ENCODE measurements at regions not wholly inside any gene's neighbourhood (a gene's known extent, or its start where the extent isn't known, plus 50 kb on each side); places are given as distances from the start of the nearest gene placed in this dataset.
"Not testable (repeated sequence)": the region's sequence is repeated elsewhere in the genome, so short reads cannot be mapped to it uniquely, and the experiment has no call there.

GRCh38 chr2:133991606-133992168 is 262.2 kb upstream of the MGAT5 start:
- no peak for DNase-seq (ENCODE audit: extremely low spot score, unreplicated experiment)
- no peak for TF ChIP-seq CTCF (IDR thresholded peaks at IDR 0.05)
- H3K9me3 Mint-ChIP-seq (ENCODE audit: unreplicated experiment): no peaks in the 10 kb centered on the region
- no peak overlapping the region for H3K27ac Mint-ChIP-seq (ENCODE audit: unreplicated experiment)
- H3K36me3 Mint-ChIP-seq (ENCODE audit: unreplicated experiment): no peaks in the 10 kb centered on the region
- H3K4me3 Mint-ChIP-seq (ENCODE audit: unreplicated experiment): no peak overlapping the region
- no peaks in the 10 kb centered on the region for H3K4me1 Mint-ChIP-seq (ENCODE audit: unreplicated experiment)
- no peaks in the 10 kb centered on the region for H3K27me3 Mint-ChIP-seq (ENCODE audit: unreplicated experiment)

- Mint-ChIP-seq H3K9me3 (ENCODE audit: unreplicated experiment) (no peaks in the 10 kb centered on the region), H3K4me1 (ENCODE audit: unreplicated experiment) (no peaks in the 10 kb centered on the region), H3K4me3 (ENCODE audit: unreplicated experiment) (no peak overlapping the region), H3K27ac (ENCODE audit: unreplicated experiment) (no peak overlapping the region), H3K27me3 (ENCODE audit: unreplicated experiment) (no peaks in the 10 kb centered on the region), H3K36me3 (ENCODE audit: unreplicated experiment) (no peaks in the 10 kb centered on the region)
- TF ChIP-seq CTCF (IDR thresholded peaks at IDR 0.05): no peak
- no peak for DNase-seq (ENCODE audit: extremely low spot score, unreplicated experiment)
Measured at GRCh38 chr2:133992454-133992853, 261.4 kb upstream of the MGAT5 start.

GRCh38 chr2:133993160-133993559 is 260.7 kb upstream of the MGAT5 start:
- Mint-ChIP-seq H3K27ac (ENCODE audit: unreplicated experiment) (no peak overlapping the region), H3K36me3 (ENCODE audit: unreplicated experiment) (no peaks in the 10 kb centered on the region), H3K4me1 (ENCODE audit: unreplicated experiment) (no peaks in the 10 kb centered on the region), H3K4me3 (ENCODE audit: unreplicated experiment) (no peak overlapping the region), H3K27me3 (ENCODE audit: unreplicated experiment) (no peaks in the 10 kb centered on the region), H3K9me3 (ENCODE audit: unreplicated experiment) (no peaks in the 10 kb centered on the region)
- DNase-seq (ENCODE audit: extremely low spot score, unreplicated experiment): no peak
- TF ChIP-seq CTCF (IDR thresholded peaks at IDR 0.05): no peak

GRCh38 chr2:133998726-133999125 is 255.1 kb upstream of the MGAT5 start:
- H3K4me3 Mint-ChIP-seq (ENCODE audit: unreplicated experiment); H3K27ac Mint-ChIP-seq (ENCODE audit: unreplicated experiment); H3K27me3 Mint-ChIP-seq (ENCODE audit: unreplicated experiment); DNase-seq (ENCODE audit: extremely low spot score, unreplicated experiment); H3K36me3 Mint-ChIP-seq (ENCODE audit: unreplicated experiment); H3K9me3 Mint-ChIP-seq (ENCODE audit: unreplicated experiment); H3K4me1 Mint-ChIP-seq (ENCODE audit: unreplicated experiment): not testable (repeated sequence)

GRCh38 chr2:134002391-134002790 is 251.5 kb upstream of the MGAT5 start:
- H3K4me1 Mint-ChIP-seq (ENCODE audit: unreplicated experiment): no peaks in the 10 kb centered on the region
- no peak overlapping the region for H3K27ac Mint-ChIP-seq (ENCODE audit: unreplicated experiment)
- no peak for DNase-seq (ENCODE audit: extremely low spot score, unreplicated experiment)

More at GRCh38 chr2:134002391-134002790, 251.5 kb upstream of the MGAT5 start:
- peaks cover 8% of the 10 kb centered on the region for H3K27me3 Mint-ChIP-seq (ENCODE audit: unreplicated experiment)
- no peak overlapping the region for H3K4me3 Mint-ChIP-seq (ENCODE audit: unreplicated experiment)
- TF ChIP-seq CTCF (IDR thresholded peaks at IDR 0.05): no peak
- no peaks in the 10 kb centered on the region for H3K36me3 Mint-ChIP-seq (ENCODE audit: unreplicated experiment)
- H3K9me3 Mint-ChIP-seq (ENCODE audit: unreplicated experiment): no peaks in the 10 kb centered on the region

Measured in osteocyte (in vitro differentiated cells).